ENCODE measurements at regions not wholly inside any gene's neighbourhood (a gene's known extent, or its start where the extent isn't known, plus 50 kb on each side); places are given as distances from the start of the nearest gene placed in this dataset.
"Not testable (repeated sequence)": the region's sequence is repeated elsewhere in the genome, so short reads cannot be mapped to it uniquely, and the experiment has no call there.

GRCh38 chr3:194262925-194263305 is 88.2 kb downstream of the CPN2 start:
- no peak overlapping the region for H3K9ac ChIP-seq (ENCODE audit: low read length)
- no peak overlapping the region for H3K4me2 ChIP-seq (ENCODE audit: low read depth, low read length)
- no peaks in the 10 kb centered on the region for H3K27me3 ChIP-seq (replicated peaks; ENCODE audit: insufficient read depth, low read length)
- DNase-seq, result no peak
- TF ChIP-seq, protein P1, sequence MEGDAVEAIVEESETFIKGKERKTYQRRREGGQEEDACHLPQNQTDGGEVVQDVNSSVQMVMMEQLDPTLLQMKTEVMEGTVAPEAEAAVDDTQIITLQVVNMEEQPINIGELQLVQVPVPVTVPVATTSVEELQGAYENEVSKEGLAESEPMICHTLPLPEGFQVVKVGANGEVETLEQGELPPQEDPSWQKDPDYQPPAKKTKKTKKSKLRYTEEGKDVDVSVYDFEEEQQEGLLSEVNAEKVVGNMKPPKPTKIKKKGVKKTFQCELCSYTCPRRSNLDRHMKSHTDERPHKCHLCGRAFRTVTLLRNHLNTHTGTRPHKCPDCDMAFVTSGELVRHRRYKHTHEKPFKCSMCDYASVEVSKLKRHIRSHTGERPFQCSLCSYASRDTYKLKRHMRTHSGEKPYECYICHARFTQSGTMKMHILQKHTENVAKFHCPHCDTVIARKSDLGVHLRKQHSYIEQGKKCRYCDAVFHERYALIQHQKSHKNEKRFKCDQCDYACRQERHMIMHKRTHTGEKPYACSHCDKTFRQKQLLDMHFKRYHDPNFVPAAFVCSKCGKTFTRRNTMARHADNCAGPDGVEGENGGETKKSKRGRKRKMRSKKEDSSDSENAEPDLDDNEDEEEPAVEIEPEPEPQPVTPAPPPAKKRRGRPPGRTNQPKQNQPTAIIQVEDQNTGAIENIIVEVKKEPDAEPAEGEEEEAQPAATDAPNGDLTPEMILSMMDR (IDR thresholded peaks at IDR 0.05; ENCODE audit: low read length), result no peak
- no peak for TF ChIP-seq EZH2phosphoT487 (IDR thresholded peaks at IDR 0.05; ENCODE audit: low read length)
- TF ChIP-seq EZH2 (optimal IDR thresholded peaks at IDR 0.05; ENCODE audit: low read depth, low read length), result no peak
- no peaks in the 10 kb centered on the region for H3F3A ChIP-seq (ENCODE audit: insufficient read depth, low read length)
- no peaks in the 10 kb centered on the region for H3K9me3 ChIP-seq (replicated peaks; ENCODE audit: insufficient read depth, low read length)
- H3K36me3 ChIP-seq (replicated peaks; ENCODE audit: insufficient read depth, low read length), result no peaks in the 10 kb centered on the region
- no peak overlapping the region for H2AFZ ChIP-seq (ENCODE audit: low read length)
- no peaks in the 10 kb centered on the region for H3K79me2 ChIP-seq (ENCODE audit: low read length)
- H3K4me1 ChIP-seq (ENCODE audit: low read length), result peaks cover 5% of the 10 kb centered on the region; the same call in 1 of the 2 replicates
- no peaks in the 10 kb centered on the region for H4K20me1 ChIP-seq (ENCODE audit: insufficient read depth, low read length)
- H3K4me3 ChIP-seq (ENCODE audit: low read length), result no peak overlapping the region
- H3K27ac ChIP-seq (ENCODE audit: low read length), result no peak overlapping the region
- no peaks in the 10 kb centered on the region for H3K9me2 ChIP-seq (replicated peaks; ENCODE audit: insufficient read depth, low read length)

DNA sequence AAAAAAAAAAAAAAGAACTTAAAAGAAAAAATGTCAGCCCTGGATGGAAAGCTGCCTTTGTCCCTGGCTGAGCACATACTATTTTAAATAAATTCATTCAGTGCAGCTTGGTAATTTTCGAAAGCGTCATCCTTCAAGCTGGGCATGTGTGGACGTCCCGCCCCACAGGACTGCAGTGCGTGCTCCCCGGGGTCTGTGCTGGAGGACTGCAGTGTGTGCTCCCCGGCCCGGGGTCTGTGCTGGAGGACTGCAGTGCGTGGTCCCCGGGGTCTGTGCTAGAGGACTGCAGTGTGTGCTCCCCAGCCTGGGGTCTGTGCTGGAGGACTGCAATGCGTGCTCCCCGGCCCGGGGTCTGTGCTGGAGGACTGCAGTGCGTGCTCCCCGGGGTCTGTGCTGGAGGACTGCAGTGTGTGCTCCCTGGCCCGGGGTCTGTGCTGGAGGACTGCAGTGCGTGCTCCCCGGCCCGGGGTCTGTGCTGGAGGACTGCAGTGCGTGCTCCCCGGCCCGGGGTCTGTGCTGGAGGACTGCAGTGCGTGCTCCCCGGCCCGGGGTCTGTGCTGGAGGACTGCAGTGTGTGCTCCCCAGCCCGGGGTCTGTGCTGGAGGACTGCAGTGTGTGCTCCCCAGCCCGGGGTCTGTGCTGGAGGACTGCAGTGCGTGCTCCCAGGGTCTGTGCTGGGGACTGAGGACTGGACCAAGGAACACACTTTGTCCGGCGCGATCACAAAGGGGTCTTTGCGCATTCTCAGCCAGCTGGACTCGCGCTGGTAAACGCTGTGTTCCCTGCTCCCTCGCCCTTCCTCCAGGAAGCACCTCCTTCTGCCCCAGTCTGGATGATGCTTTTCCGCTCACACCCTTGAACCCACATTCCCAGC is 86.3 kb downstream of the CPN2 start:
- not testable (repeated sequence) for H3K27ac ChIP-seq (ENCODE audit: low read length); H3K4me2 ChIP-seq (ENCODE audit: low read depth, low read length); H3F3A ChIP-seq (ENCODE audit: insufficient read depth, low read length); H3K9me2 ChIP-seq (replicated peaks; ENCODE audit: insufficient read depth, low read length); DNase-seq; H3K36me3 ChIP-seq (replicated peaks; ENCODE audit: insufficient read depth, low read length); H3K4me1 ChIP-seq (ENCODE audit: low read length); H3K9me3 ChIP-seq (replicated peaks; ENCODE audit: insufficient read depth, low read length); H4K20me1 ChIP-seq (ENCODE audit: insufficient read depth, low read length); H2AFZ ChIP-seq (ENCODE audit: low read length); H3K9ac ChIP-seq (ENCODE audit: low read length); H3K79me2 ChIP-seq (ENCODE audit: low read length); H3K4me3 ChIP-seq (ENCODE audit: low read length); H3K27me3 ChIP-seq (replicated peaks; ENCODE audit: insufficient read depth, low read length)

DNA sequence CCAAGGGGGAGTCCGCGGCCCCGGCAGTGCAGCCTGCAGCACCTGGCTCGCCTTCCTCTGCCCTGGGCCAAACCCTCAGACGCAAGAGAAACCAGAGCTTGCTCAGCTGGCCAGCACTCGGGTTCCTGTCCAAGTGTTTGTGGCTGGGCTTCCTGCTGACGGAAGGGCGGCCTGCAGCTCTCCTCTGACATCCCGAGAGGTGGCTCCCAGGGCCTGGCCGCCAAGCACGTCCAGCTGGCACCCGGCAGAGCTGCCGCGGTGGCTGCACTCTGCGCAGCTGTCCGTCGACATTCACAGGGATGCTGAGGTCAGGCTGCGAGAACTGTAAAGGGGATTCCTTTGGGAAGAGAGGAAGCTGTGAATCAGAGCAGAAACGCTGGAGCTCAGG is 85.6 kb downstream of the CPN2 start:
- Histone ChIP-seq H3K9me3 (replicated peaks; ENCODE audit: insufficient read depth, low read length) (no peaks in the 10 kb centered on the region), H2AFZ (ENCODE audit: low read length) (no peak overlapping the region), H3K27ac (ENCODE audit: low read length) (no peak overlapping the region), H3K9me2 (replicated peaks; ENCODE audit: insufficient read depth, low read length) (no peaks in the 10 kb centered on the region), H3K27me3 (replicated peaks; ENCODE audit: insufficient read depth, low read length) (no peaks in the 10 kb centered on the region), H3K36me3 (replicated peaks; ENCODE audit: insufficient read depth, low read length) (no peaks in the 10 kb centered on the region), H3K4me1 (ENCODE audit: low read length) (peaks cover 5% of the 10 kb centered on the region; the same call in 1 of the 2 replicates), H3K4me2 (ENCODE audit: low read depth, low read length) (no peak overlapping the region), H3K4me3 (ENCODE audit: low read length) (no peak overlapping the region), H3F3A (ENCODE audit: insufficient read depth, low read length) (no peaks in the 10 kb centered on the region), H3K79me2 (ENCODE audit: low read length) (no peaks in the 10 kb centered on the region), H3K9ac (ENCODE audit: low read length) (no peak overlapping the region), H4K20me1 (ENCODE audit: insufficient read depth, low read length) (no peaks in the 10 kb centered on the region)
- TF ChIP-seq EZH2phosphoT487 (IDR thresholded peaks at IDR 0.05; ENCODE audit: low read length) (no peak), EZH2 (optimal IDR thresholded peaks at IDR 0.05; ENCODE audit: low read depth, low read length) (no peak)
- TF ChIP-seq, protein P1 (IDR thresholded peaks at IDR 0.05; ENCODE audit: low read length), result no peak
- DNase-seq, result peak; percentile 48
